Tibial nerve (tissue), 3 donors: ENCODE measurements at regions not wholly inside any gene's neighbourhood (a gene's known extent, or its start where the extent isn't known, plus 50 kb on each side); places are given as distances from the start of the nearest gene placed in this dataset.

Experiments used
- POLR2A ChIP-seq, 2 donors: fragments of 450-650 bp; IDR thresholded peaks; one replicate each; pipeline ENCODE4 v1.6.1; 2017; ENCODE audit warnings: antibody characterized with exemption in 2 of 2, mild to moderate bottlenecking in 2 of 2, moderate library complexity in 2 of 2
- TF ChIP-seq, protein P1 (sequence below), 5 experiments: fragments of 200-600 bp in 3 of 5; fragments of 450-650 bp in 2 of 5; sonication (generic) in 3 of 5; IDR thresholded peaks; one replicate each; pipeline ENCODE4 v1.5.1; 2016 to 2019; ENCODE audit warnings: antibody characterized with exemption in 5 of 5, mild to moderate bottlenecking in 3 of 5, moderate library complexity in 2 of 5

DNA sequence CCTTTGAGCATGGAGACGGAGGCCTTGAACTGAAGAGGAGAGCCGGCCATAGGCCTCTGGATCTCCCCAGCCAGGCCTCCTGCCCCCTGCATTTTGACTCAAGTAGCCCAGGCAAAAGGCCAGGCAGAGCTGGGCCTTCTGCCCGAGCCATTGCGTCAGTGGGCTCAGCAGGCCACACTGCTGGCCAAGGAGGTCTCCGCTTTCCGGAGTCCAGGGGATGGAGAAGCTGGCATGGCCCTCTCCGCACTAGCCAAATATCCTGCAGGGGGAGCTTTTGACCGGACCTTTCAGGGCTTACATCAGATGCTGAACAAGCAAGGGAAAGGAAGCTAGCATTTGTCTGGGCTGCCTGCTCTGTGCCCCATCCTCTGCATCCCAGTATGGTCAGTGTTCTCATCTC lies 386.8 kb downstream of the TRIM36 start:
- TF ChIP-seq, protein P1, sequence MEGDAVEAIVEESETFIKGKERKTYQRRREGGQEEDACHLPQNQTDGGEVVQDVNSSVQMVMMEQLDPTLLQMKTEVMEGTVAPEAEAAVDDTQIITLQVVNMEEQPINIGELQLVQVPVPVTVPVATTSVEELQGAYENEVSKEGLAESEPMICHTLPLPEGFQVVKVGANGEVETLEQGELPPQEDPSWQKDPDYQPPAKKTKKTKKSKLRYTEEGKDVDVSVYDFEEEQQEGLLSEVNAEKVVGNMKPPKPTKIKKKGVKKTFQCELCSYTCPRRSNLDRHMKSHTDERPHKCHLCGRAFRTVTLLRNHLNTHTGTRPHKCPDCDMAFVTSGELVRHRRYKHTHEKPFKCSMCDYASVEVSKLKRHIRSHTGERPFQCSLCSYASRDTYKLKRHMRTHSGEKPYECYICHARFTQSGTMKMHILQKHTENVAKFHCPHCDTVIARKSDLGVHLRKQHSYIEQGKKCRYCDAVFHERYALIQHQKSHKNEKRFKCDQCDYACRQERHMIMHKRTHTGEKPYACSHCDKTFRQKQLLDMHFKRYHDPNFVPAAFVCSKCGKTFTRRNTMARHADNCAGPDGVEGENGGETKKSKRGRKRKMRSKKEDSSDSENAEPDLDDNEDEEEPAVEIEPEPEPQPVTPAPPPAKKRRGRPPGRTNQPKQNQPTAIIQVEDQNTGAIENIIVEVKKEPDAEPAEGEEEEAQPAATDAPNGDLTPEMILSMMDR (IDR thresholded peaks at IDR 0.05) = peak in 1 of 5 experiments; percentile 8
- no peak for TF ChIP-seq POLR2A (IDR thresholded peaks at IDR 0.05)
